ENCODE measurements at regions not wholly inside any gene's neighbourhood (a gene's known extent, or its start where the extent isn't known, plus 50 kb on each side); places are given as distances from the start of the nearest gene placed in this dataset.
"Not testable (repeated sequence)": the region's sequence is repeated elsewhere in the genome, so short reads cannot be mapped to it uniquely, and the experiment has no call there.

DNA sequence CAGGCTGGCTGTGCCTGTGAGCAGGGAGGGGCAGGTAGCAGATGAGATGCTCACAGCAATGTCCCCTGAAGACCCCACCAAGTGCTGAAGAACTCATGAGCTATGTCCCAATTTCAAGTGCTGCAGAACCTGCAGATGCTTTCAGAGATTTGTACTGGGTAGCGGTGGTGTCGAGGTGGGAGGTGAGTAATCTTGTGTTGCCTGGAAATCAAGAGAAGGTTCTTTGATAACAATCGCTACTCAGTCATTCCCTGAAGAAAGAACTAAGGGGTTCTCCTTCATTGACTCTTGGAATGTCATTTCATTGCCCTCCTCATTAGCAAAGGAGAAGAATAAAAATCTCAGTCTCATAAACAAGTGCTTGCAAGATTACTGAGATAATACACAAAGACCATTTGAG, 246.4 kb downstream of the EMX2 start:
- DNase-seq (ENCODE audit: low spot score), result no peak

DNA sequence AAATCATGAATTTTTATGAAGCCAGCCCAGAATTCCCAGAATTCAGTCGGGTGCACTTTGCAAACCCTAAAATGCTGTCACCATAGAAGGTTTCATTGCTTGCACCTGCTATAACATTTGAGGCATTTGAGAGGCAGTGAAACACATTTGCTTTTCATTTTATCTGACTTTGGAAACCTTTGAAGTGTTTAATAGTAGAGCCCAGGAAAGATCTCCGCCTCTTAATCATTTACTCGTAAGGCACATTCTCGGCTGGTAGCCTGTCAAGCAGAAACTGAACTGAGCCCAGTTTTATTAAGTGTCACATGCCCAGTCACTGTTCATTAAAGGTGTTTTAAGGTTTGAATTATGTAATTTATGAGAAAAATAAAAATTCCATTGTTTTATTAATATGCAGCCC, 247.6 kb downstream of the EMX2 start:
- no peak for DNase-seq (ENCODE audit: low spot score)

DNA sequence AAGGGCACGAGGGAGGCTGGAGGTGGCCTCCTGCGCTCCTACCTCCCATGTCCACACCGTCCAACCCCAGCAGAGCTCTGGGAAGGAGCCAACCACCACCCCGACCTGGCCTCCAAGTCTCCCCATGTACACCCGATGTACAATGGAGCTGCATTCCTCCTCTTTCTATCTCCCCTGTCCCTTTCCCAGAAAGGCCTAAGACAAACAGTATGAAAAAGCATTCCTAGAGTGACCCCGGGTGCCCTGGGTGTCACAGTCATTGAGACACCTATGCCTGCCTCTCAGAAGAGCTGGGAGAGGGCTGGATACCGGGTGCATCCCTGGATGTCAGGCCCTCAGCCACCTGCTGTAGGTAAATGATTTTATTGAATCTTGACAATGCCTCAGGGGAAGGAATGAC, 248.1 kb downstream of the EMX2 start:
- DNase-seq (ENCODE audit: low spot score), result no peak

DNA sequence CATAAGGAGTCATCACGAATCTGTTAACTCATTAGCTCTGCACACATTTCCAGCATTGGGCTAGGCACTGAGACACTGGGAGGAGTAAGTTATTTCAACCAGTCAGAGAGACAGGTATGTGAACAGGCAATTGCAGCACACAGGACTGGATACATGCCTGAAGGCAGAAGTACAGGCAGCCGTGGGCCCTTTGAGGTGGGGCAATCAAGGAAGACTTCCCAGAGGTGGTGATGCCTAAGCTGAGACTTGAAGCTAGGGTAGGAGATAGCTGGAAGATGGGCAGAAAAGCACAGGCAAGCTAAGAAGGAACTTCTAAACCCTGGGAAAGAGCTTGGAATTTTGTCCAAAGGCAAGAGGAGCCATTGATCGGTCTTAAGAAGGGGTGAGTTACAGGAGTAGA, 249.7 kb downstream of the EMX2 start:
- DNase-seq (ENCODE audit: low spot score), result no peak

DNA sequence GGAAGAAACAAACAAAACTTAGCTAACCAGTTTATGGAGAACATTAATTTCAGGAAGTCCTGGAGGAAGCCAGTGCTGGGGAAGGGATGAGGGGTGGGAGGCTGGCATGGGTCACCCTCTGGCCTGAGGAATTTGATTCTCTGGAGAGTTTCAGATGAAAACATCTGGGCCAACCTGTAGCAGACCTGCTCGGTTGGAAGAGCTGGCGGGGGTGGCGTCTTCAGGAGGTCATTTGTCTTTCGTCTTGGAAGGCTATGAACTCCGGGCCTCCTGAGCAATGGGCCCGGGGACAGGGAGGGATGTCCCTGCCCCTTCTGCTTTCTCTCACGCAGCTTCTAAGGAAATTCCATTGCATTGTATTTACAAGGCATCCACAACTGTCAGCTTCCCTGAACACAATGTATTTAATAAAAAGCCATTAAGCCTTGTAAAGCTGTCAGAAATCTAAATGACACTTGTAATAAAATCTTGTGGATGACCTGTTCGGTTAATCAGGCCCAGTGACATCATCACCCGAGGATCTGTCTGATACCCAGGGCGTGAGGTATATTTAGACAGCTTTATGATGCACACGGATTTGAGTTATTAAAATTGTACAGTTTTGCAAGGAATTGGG, 250.5 kb downstream of the RAB11FIP2 start:
- DNase-seq (ENCODE audit: low spot score), result no peak

DNA sequence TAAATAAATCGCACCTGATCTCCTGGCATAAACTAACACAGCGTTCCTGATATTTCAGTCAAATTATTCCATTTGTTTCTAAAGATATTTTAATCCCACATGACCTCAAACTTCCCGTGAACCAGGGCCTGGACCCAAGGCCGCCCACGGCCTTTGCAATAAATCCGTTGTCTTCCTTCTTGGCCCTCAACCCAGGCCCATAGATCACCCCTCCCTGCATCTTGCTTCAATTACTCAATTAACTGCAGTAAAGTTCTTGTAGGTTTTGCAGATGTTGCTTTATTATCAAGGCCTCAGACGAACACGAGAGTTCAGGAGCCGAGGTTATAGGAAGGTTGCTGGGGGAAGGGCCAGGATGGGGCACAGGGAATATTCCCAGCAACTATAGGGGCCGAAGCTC, 249.4 kb downstream of the RAB11FIP2 start:
- DNase-seq (ENCODE audit: low spot score), result no peak

DNA sequence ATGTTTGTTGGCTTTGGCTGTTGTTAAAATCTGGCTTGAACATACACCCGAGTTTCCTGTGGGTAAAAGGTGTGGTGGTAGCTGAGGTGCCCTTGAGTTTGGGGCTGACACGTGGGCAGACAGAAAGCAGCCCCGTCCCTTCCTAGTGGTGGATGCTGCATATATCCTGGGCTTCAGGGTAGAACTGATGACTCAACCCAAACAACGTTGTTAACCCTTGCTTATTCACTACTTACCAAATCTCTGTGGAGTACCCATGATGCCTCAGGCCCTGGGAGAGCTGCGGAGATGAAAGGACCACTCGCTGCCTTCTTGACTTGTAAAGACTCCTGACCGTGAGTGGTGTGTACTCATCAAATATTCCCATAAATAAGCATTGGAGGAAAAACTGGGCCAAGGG, 245.1 kb downstream of the RAB11FIP2 start:
- no peak for DNase-seq (ENCODE audit: low spot score)

DNA sequence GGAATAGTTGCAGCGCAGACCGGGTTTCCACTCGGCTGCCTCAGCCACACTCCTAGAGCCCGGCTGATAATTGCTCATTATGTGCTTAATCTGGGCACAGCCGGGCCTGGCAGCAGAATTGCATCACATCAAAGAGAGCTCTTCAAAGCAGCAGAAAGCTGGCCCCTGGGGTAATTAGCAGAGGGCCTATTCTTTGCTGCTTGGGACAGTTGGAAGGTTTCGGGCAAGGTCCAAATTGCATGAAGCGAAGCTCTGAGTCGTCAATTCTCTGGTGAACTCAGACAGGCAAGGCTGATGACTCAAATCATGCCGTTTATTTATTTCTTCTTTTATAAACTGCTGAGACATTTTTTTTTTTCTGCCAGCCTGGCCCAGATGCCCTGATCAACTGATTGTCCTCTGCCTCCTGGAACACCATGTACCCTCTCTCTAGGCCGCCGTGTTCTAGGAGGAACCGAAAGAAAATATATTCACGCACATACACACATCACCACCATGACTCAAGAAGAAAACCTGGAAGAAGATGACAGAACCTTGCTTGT, 242.2 kb downstream of the RAB11FIP2 start:
- no peak for DNase-seq (ENCODE audit: low spot score)

DNA sequence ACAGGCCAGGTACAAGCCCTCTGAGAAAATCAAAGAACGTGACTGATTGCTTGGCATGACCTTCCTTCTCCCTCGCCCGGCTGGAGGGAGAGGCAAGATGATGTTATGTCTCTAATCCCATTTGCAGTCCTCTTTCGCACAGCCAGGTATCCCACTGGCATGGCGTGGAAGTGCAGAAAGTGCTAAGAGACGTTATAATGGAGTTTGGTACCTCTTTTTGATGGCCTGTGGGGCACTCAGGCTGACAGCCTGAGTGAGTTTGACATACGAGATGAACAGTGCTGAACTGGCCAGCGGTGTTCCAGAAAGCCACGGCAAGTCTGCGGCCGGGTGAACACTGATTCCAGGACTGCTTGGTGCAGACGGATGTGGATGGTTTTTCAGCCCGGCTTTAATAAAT, 241.6 kb downstream of the RAB11FIP2 start:
- DNase-seq (ENCODE audit: low spot score), result no peak

DNA sequence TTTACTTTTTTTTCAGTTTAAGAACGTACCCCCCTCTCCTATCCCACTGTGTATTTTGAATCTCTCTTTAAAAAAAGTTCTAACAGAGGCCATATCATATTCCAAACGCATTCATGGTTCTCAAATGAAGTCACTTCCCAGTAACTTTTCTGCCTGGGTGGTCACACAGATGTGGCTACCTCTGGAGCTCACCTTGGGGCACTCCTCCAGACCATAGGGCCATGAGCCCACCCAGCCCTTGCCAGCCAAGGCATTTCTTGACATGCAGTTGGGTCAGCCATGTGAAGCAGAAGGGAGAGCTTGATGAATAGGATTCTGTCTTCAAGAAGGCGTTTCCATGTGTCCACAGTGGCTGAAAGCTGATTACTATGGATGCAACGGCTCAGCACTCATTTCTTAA, 239.3 kb downstream of the RAB11FIP2 start:
- DNase-seq (ENCODE audit: low spot score), result no peak

DNA sequence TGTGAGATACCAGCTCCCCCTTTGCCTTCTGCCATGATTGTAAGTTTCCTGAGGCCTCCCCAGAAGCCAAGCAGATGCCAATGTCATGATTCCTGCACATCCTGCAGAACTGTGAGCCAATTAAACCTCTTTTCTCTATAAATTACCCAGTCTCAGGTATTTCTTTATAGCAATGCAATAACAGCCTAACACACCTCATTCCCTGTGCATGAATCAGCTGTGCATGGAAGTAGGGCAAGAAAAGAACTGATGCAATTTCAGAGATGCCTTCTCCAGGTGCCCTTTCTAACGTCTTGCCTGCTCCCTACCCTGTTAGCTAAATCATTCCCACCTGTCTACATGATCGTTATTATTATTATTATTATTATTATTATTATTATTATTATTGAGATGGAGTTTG, 230.9 kb downstream of the RAB11FIP2 start:
- not testable (repeated sequence) for DNase-seq (ENCODE audit: low spot score)

DNA sequence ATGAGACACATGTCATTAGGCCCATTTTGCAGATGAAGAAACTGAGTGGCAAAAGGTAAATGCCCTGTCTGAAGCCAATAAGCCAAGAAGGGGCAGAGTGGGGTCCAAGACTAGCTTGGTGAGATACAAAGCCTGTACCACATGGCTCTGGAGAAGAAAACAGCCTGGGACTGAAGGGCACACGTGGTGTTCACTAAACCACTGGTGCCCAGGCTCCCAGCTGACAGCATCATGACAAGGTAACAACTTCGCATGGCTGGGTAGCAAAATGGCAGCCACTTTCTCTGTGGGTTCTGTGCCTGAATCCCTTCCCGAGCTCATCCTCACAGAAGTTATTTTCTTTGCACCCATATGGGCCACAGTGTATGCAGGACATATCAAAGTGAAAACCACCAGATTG, 229.6 kb downstream of the RAB11FIP2 start:
- DNase-seq (ENCODE audit: low spot score), result no peak

DNA sequence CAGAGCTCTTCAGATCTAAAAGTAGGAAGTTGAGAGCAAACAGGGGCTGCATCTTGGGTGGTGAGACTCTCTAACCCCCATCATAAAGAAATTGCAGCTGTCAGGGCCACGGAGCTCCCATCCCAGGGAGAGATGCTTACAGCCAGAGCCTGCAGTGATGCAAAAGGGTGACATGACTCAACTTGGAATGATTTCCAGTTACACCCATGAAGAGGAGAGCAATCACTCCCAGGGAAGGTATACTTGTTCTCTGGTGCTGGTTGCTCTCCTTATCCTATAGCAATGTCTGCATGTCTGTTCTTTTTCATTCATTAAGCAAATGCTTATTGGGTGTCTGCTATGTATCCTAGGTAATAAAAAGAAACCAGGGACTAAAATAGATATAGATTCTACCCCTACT, 228.0 kb downstream of the RAB11FIP2 start:
- no peak for DNase-seq (ENCODE audit: low spot score)

DNA sequence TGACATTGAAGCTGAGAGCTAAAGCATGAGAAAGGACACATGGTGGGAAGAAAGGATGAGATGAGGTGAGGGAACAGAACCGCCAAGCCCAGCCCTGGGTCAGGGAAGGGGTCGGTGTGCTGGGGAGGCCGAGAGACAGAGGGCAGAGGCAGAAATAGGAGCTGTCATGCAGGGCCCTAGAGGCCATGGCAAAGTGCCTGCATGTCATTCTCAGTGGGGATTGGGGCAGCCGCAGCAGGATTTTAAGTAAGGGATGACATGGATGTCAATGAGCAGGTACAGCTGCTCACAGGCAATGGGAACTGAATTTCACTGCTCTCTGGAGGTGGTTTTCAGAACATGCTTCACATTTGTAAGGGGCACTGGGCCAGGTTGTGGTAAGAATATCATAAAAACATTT, 227.4 kb downstream of the RAB11FIP2 start:
- no peak for DNase-seq (ENCODE audit: low spot score)

DNA sequence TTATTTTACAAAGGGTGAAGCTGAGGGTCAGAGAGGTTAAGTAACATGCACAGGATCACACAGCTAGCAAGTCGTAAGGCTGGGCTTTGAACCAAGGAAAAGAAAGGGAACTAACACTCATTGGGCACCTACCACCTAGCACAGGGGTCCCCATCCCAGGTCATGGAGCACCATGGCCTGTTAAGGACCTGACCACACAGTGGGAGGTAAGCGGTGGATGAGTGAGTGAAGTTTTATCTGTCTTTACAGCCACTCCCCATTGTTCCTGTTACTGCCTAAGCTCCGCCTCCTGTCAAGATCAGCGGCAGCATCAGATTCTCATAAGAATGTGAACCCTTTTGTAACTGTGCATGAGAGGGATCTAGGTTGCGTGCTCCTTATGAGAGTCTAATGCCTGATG, 222.8 kb downstream of the RAB11FIP2 start:
- no peak for DNase-seq (ENCODE audit: low spot score)

DNA sequence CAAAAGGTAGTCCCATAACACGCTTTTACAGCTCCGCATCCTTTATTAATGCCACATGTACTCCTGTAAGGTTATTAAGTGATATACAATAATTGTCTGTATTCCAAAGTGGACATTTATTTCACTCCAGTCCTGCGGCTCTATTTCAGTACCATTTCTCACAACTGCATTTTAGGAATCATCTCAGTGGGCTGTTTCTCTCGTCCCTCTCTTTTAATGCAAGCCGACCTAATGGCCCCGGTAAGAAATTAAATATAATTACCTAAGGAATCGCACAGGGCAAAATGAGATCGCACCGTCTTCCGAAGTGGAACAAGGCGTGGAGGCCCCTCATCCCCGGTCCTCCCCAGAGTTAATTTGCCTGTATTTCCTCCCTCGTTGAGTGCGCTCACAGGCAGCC, 216.5 kb downstream of the RAB11FIP2 start:
- no peak for DNase-seq (ENCODE audit: low spot score)

DNA sequence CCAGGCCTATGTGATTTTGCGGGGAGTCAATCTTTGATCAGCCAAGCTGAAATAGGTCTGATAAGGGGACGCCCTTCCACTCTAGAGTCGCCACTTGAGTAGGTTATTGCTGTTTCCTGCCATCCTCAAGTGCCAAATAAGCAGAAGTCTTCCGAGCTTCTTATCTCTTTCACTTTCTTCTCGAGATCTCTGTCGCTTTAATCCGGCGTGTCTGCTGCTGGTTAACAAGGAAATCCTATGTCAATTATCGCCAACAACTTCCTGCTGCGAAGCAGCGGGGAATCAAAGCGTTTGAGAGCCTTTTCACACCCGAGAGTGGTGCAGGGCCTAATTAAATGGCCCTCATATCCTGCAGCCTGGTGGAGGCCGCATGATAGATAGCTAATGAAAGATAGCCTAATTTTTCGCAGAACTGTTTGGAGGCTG, 215.9 kb downstream of the RAB11FIP2 start:
- peak; percentile 7 for DNase-seq (ENCODE audit: low spot score)

DNA sequence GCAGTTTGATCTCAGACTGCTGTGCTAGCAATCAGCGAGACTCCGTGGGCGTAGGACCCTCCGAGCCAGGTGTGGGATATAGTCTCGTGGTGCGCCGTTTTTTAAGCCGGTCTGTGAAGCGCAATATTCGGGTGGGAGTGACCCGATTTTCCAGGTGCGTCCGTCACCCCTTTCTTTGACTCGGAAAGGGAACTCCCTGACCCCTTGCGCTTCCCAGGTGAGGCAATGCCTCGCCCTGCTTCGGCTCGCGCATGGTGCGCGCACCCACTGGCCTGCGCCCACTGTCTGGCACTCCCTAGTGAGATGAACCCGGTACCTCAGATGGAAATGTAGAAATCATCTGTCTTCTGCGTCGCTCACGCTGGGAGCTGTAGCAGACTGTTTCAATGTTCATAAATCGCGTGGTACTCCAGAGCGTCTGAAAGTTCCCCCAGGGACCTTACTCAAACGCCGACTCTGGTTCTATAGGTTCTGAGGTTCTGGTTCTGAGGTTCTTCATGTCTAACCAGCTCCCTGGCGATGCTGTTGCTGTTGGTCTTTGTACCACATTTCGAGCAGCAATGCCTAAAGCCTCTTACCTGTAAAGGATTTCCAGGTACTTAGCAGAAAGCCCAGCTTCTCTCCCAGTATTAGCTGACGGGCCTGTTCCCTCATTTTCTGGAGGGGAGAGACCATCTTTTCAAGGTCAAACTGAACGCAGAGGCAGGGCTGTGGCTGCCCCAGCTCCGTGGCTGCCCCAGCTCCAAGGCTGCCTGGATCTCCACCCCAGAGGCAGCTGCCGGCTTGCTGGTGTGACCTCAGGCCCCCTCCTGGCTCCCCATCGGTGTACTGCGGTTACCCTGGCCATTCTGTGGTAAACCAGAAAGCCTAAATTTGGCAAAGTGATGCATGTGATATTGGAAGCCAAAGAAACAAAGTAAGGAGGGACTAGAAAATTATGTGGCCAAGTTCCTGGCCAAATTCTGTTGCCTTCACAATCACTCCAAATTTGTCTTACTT, 207.9 kb downstream of the RAB11FIP2 start:
- DNase-seq (ENCODE audit: low spot score), result not testable (repeated sequence)

DNA sequence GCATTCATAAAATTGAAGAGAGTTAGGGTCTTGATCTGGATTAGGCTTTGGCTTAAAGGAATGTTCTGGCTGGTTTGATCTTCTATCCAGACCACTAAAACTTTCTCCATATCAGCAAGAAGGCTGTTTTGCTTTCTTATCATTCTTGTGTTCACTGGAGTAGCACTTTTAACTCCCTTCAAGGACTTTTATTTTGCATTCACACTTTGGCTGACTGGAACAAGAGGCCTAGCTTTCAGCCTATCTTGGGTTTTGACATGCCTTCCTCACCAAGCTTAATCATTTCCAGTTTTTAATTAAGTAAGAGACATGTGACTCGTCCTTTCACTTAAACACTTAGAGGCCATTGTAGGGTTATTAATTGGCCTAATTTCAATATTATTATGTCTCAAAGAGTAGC, 190.3 kb downstream of the RAB11FIP2 start:
- DNase-seq (ENCODE audit: low spot score), result not testable (repeated sequence)

DNA sequence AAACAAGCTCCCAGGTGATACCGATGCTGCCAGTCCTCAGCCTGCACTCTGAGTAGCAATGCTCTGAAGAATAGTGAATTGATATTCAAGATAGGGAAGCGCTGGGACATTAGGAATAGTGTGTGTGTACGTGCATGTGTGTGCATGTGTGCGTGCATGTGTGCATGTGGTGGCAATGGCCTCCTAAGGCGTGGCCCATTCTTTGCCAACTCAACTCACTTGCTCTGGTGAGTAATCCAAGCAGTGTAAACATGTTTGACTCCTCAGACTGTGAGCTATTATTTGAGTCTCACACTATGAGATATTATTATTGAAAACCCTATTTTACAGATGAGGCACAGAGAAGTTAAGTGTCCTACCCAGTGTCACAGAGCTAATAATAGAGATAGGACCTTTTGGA, 186.6 kb downstream of the RAB11FIP2 start:
- no peak for DNase-seq (ENCODE audit: low spot score)

DNA sequence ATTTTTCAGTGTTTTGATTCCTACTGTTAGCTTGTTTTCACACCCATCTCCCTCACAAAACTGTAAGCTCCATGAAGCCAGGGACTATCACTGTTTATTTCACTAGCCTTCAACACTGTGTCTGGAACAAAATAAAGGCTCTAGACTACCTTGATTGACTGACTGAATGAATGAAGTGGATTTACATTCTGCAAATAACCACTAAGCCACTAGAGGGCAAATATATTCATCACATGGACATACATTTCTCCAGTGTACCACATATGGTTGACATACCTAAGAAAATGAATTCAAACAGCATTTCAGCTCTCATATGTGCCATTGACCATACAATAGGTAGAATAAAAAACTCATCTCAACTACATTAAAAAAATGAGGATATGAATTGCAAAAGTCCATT, 185.9 kb downstream of the RAB11FIP2 start:
- no peak for DNase-seq (ENCODE audit: low spot score)

DNA sequence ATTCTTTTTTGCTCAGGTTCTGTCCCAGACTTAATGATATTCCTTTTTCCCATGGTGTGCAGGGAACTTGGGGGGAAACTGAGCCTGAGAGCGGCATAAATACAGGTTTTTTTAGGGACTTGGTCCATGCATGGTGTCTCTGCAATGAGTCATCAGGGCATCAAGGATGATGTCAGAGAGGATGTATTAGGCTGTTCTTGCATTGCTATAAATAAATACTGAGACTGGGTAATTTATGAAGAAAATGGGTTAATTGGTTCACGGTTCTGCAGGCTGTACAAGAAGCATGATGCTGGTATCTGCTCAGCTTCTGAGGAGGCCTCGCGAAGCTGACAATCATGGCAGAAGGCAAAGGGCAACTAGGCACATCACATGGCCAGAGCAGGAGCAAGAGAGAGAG, 185.4 kb downstream of the RAB11FIP2 start:
- DNase-seq (ENCODE audit: low spot score), result no peak

DNA sequence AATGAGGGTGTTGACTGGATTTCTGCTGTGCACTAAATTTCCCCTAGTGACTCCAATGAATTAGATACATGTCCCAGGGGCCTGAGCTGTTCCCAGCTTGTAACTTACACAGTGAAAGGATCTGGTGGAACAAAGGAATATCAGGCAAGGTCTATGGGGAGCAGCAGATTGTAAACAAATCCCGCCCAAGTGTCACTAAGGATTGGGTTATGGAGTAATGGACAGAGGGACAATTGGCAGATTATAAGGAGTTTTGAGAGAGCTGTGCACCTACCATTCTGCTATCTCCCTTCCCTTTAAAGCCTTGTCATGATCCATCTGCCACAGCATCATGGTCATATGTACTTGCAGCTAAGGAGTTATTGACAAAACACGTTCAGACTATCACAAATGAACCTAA, 183.0 kb downstream of the RAB11FIP2 start:
- no peak for DNase-seq (ENCODE audit: low spot score)
